B cell (primary cell): ENCODE measurements at regions not wholly inside any gene's neighbourhood (a gene's known extent, or its start where the extent isn't known, plus 50 kb on each side); places are given as distances from the start of the nearest gene placed in this dataset.

ENCODE experiments used
- EZH2 ChIP-seq: IDR thresholded peaks from 2 replicates; pipeline ENCODE4 v1.6.1; 2012; ENCODE audit warnings: borderline replicate concordance, low read depth, mild to moderate bottlenecking, moderate library complexity, low read length; ENCODE audit not compliant: insufficient read depth, poor library complexity, severe bottlenecking
- TF ChIP-seq, protein P1 (sequence below): fragments of 200-600 bp; IDR thresholded peaks from one replicate; pipeline ENCODE4 v1.8.0; 2022; ENCODE audit warnings: antibody characterized with exemption, mild to moderate bottlenecking

DNA sequence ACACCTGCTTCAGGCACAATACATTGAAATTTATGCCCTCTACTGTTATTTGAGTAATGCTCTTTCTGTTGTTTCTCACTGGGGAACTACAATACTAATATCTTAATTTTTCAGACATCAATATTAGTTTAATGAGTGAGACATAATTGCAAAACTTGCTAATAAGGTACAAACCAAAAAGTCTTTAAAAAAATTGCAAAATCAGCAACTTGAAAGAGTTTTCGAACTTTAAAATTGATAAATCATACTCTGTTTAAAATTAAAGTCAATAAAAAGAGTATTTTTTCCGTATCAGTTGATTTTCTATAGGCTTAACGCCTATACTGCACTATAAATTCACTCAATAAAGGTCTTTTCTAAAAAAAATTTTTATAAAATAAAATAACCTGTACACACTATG, 1735.9 kb upstream of the SEL1L start:
- TF ChIP-seq EZH2: no peak
- TF ChIP-seq, protein P1, sequence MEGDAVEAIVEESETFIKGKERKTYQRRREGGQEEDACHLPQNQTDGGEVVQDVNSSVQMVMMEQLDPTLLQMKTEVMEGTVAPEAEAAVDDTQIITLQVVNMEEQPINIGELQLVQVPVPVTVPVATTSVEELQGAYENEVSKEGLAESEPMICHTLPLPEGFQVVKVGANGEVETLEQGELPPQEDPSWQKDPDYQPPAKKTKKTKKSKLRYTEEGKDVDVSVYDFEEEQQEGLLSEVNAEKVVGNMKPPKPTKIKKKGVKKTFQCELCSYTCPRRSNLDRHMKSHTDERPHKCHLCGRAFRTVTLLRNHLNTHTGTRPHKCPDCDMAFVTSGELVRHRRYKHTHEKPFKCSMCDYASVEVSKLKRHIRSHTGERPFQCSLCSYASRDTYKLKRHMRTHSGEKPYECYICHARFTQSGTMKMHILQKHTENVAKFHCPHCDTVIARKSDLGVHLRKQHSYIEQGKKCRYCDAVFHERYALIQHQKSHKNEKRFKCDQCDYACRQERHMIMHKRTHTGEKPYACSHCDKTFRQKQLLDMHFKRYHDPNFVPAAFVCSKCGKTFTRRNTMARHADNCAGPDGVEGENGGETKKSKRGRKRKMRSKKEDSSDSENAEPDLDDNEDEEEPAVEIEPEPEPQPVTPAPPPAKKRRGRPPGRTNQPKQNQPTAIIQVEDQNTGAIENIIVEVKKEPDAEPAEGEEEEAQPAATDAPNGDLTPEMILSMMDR: no peak
